Astrocyte of the cerebellum (primary cell): ENCODE measurements at regions not wholly inside any gene's neighbourhood (a gene's known extent, or its start where the extent isn't known, plus 50 kb on each side); places are given as distances from the start of the nearest gene placed in this dataset.
"Not testable (repeated sequence)": the region's sequence is repeated elsewhere in the genome, so short reads cannot be mapped to it uniquely, and the experiment has no call there.

ENCODE experiments used
- DNase-seq: peaks from one replicate; pipeline ENCODE4 v3.0.0-alpha.2; 2011; ENCODE audit warnings: low read depth
- H3K4me3 ChIP-seq: 2 replicates; pipeline ENCODE4 v1.5.1; 2011; ENCODE audit warnings: mild to moderate bottlenecking, low read depth, low read length, moderate library complexity
- CTCF ChIP-seq: IDR thresholded peaks from 2 replicates; pipeline ENCODE4 v1.5.1; 2012; ENCODE audit warnings: low read length, low read depth, moderate library complexity, mild to moderate bottlenecking; ENCODE audit errors: missing control alignments
- in situ Hi-C: cut with HindIII; loops from 2 replicates; pipeline ENCODE4 v1.10.0; 2017; ENCODE audit warnings: low sequenced_read_pairs

- H3K4me3 ChIP-seq: no peak overlapping the region
- no peak for TF ChIP-seq CTCF
- DNase-seq: no peak
- in situ Hi-C loops: no loop called here
Measured at GRCh38 chr16:10277597-10277996, 95.4 kb upstream of the GRIN2A start.

GRCh38 chr16:10280262-10281170 lies 98.3 kb upstream of the GRIN2A start:
- TF ChIP-seq CTCF: no peak
- no peak for DNase-seq
- no peak overlapping the region for H3K4me3 ChIP-seq
- in situ Hi-C loops: no loop called here

- no peak for TF ChIP-seq CTCF
- in situ Hi-C loops: no loop called here
- no peak for DNase-seq
- no peak overlapping the region for H3K4me3 ChIP-seq
Measured at GRCh38 chr16:10282367-10282766, 100.1 kb upstream of the GRIN2A start.

DNA sequence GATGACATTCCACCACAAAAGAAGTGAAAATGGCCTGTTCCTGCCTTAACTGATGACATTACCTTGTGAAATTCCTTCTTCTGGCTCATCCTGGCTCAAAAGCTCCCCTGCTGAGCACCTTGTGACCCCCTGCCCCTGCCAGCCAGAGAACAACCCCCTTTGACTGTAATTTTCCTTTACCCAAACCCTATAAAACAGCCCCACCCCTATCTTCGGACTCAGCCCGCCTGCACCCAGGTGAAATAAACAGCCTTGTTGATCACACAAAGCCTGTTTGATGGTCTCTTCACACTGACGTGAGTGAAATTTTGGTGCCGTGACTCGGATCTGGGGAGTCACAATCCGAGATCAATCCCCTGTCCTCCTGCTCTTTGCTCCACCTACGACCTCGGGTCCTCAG lies 101.0 kb upstream of the GRIN2A start:
- DNase-seq, H3K4me3 ChIP-seq, in situ Hi-C loops: not testable (repeated sequence)

- in situ Hi-C loops, DNase-seq: not testable (repeated sequence)
Measured at GRCh38 chr16:10290467-10291105, 95.3 kb upstream of the ATF7IP2 start.

DNA sequence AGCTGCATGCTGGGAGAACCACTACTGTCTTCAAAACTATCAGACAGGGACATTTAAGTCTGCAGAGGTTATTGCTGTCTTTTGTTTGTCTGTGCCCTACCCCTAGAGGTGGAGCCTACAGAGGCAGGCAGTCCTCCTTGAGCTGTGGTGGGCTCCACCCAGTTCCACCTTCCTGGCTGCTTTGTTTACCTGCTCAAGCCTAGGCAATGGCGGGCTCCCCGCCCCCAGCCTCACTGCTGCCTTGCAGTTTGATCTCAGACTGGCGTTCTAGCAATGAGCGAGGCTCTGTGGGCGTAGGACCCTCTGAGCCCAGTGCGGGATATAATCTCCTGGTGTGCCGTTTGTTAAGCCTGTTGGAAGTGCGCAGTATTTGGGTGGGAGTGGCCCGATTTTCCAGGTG lies 93.7 kb upstream of the ATF7IP2 start:
- H3K4me3 ChIP-seq, DNase-seq, in situ Hi-C loops: not testable (repeated sequence)

More at GRCh38 chr16:10290467-10291105, 95.3 kb upstream of the ATF7IP2 start:
- H3K4me3 ChIP-seq: not testable (repeated sequence)

GRCh38 chr16:10292976-10293375 lies 92.9 kb upstream of the ATF7IP2 start:
- H3K4me3 ChIP-seq, in situ Hi-C loops, DNase-seq: not testable (repeated sequence)

- H3K4me3 ChIP-seq, DNase-seq, in situ Hi-C loops: not testable (repeated sequence)
Measured at GRCh38 chr16:10294153-10294552, 91.7 kb upstream of the ATF7IP2 start.

GRCh38 chr16:10296956-10297340 lies 88.9 kb upstream of the ATF7IP2 start:
- no peak for TF ChIP-seq CTCF
- no peak for DNase-seq
- in situ Hi-C loops: no loop called here
- no peak overlapping the region for H3K4me3 ChIP-seq
